Amniotic epithelial cell (primary cell): ENCODE measurements at regions not wholly inside any gene's neighbourhood (a gene's known extent, or its start where the extent isn't known, plus 50 kb on each side); places are given as distances from the start of the nearest gene placed in this dataset.
"Not testable (repeated sequence)": the region's sequence is repeated elsewhere in the genome, so short reads cannot be mapped to it uniquely, and the experiment has no call there.

Source experiments
- DNase-seq: peaks from one replicate; pipeline ENCODE4 v3.0.0-alpha.2; 2010; ENCODE audit warnings: low read depth

GRCh38 chr13:50387051-50387581, 371.9 kb downstream of the KCNRG start:
- peak; percentile 57 for DNase-seq

GRCh38 chr13:50388481-50388880, 373.2 kb downstream of the KCNRG start:
- DNase-seq, result no peak

GRCh38 chr13:50389726-50390125, 374.5 kb downstream of the KCNRG start:
- no peak for DNase-seq

- no peak for DNase-seq
Measured at GRCh38 chr13:50390503-50391248, 375.4 kb downstream of the KCNRG start.

GRCh38 chr13:50392977-50393376, 377.7 kb downstream of the KCNRG start:
- no peak for DNase-seq

GRCh38 chr13:50393628-50394027, 378.4 kb downstream of the KCNRG start:
- no peak for DNase-seq

- no peak for DNase-seq
Measured at GRCh38 chr13:50396001-50396400, 380.8 kb downstream of the KCNRG start.

- DNase-seq, result not testable (repeated sequence)
Measured at GRCh38 chr13:50396618-50397017, 381.4 kb downstream of the KCNRG start.

- no peak for DNase-seq
Measured at GRCh38 chr13:50400035-50400726, 384.9 kb downstream of the KCNRG start.

- peak; percentile 92 for DNase-seq
Measured at GRCh38 chr13:50401049-50401505, 385.8 kb downstream of the KCNRG start.

- peak; percentile 94 for DNase-seq
Measured at GRCh38 chr13:50401721-50402465, 386.6 kb downstream of the KCNRG start.

GRCh38 chr13:50403311-50403710, 388.1 kb downstream of the KCNRG start:
- no peak for DNase-seq

- no peak for DNase-seq
Measured at GRCh38 chr13:50404116-50404515, 388.9 kb downstream of the KCNRG start.

- DNase-seq, result no peak
Measured at GRCh38 chr13:50404769-50405168, 389.5 kb downstream of the KCNRG start.

GRCh38 chr13:50406831-50407230, 391.6 kb downstream of the KCNRG start:
- no peak for DNase-seq

GRCh38 chr13:50408068-50408467, 392.8 kb downstream of the KCNRG start:
- no peak for DNase-seq

- no peak for DNase-seq
Measured at GRCh38 chr13:50409220-50409619, 394.0 kb downstream of the KCNRG start.

GRCh38 chr13:50410921-50411746, 395.9 kb downstream of the KCNRG start:
- peak; percentile 87 for DNase-seq

GRCh38 chr13:50412046-50412617, 396.9 kb downstream of the KCNRG start:
- DNase-seq, result no peak

- no peak for DNase-seq
Measured at GRCh38 chr13:50414640-50415039, 399.4 kb downstream of the KCNRG start.

- peak; percentile 25 for DNase-seq
Measured at GRCh38 chr13:50415428-50415827, 400.2 kb downstream of the KCNRG start.
